Ishikawa (cell line): ENCODE measurements at regions not wholly inside any gene's neighbourhood (a gene's known extent, or its start where the extent isn't known, plus 50 kb on each side); places are given as distances from the start of the nearest gene placed in this dataset.

Source experiments
- CEBPB ChIP-seq: IDR thresholded peaks from 2 replicates; pipeline ENCODE4 v1.6.1; 2012
- CREB1 ChIP-seq: IDR thresholded peaks from 2 replicates; pipeline ENCODE4 v1.6.1; 2012; ENCODE audit warnings: low read depth
- EGR1 ChIP-seq: IDR thresholded peaks from 2 replicates; pipeline ENCODE4 v1.6.1; 2012
- EP300 ChIP-seq: IDR thresholded peaks from 2 replicates; pipeline ENCODE4 v1.6.1; 2012; ENCODE audit warnings: borderline replicate concordance
- FOXM1 ChIP-seq: IDR thresholded peaks from 2 replicates; pipeline ENCODE4 v1.6.1; 2012; ENCODE audit warnings: low read depth, borderline replicate concordance
- NFIC ChIP-seq: IDR thresholded peaks from 2 replicates; pipeline ENCODE4 v1.6.1; 2012
- RAD21 ChIP-seq: IDR thresholded peaks from 2 replicates; pipeline ENCODE4 v1.6.1; 2012; ENCODE audit warnings: low read depth
- TAF1 ChIP-seq: IDR thresholded peaks from 2 replicates; pipeline ENCODE4 v1.6.1; 2012; ENCODE audit warnings: low read depth, mild to moderate bottlenecking
- TCF12 ChIP-seq: IDR thresholded peaks from 2 replicates; pipeline ENCODE4 v1.6.1; 2012; ENCODE audit warnings: low read depth
- TEAD4 ChIP-seq: IDR thresholded peaks from 2 replicates; pipeline ENCODE4 v1.6.1; 2012
- YY1 ChIP-seq: IDR thresholded peaks from 2 replicates; pipeline ENCODE4 v1.6.1; 2012; ENCODE audit warnings: low read depth
- ZBTB7A ChIP-seq: IDR thresholded peaks from 2 replicates; pipeline ENCODE4 v1.6.1; 2012; ENCODE audit warnings: low read depth
- TF ChIP-seq, protein P1 (sequence below): IDR thresholded peaks from 2 replicates; pipeline ENCODE4 v1.6.1; 2012; ENCODE audit warnings: low read depth, mild to moderate bottlenecking
- TF ChIP-seq, protein P2 (sequence below): IDR thresholded peaks from 2 replicates; pipeline ENCODE4 v1.6.1; 2012
- TF ChIP-seq, protein P3 (sequence below): IDR thresholded peaks from 2 replicates; pipeline ENCODE4 v1.6.1; 2012

GRCh38 chr13:79621449-79621848 is 140.5 kb downstream of the NDFIP2 start:
- TF ChIP-seq ZBTB7A (no peak), NFIC (no peak), CEBPB (no peak), EGR1 (no peak), TEAD4 (no peak)
- TF ChIP-seq, protein P1, sequence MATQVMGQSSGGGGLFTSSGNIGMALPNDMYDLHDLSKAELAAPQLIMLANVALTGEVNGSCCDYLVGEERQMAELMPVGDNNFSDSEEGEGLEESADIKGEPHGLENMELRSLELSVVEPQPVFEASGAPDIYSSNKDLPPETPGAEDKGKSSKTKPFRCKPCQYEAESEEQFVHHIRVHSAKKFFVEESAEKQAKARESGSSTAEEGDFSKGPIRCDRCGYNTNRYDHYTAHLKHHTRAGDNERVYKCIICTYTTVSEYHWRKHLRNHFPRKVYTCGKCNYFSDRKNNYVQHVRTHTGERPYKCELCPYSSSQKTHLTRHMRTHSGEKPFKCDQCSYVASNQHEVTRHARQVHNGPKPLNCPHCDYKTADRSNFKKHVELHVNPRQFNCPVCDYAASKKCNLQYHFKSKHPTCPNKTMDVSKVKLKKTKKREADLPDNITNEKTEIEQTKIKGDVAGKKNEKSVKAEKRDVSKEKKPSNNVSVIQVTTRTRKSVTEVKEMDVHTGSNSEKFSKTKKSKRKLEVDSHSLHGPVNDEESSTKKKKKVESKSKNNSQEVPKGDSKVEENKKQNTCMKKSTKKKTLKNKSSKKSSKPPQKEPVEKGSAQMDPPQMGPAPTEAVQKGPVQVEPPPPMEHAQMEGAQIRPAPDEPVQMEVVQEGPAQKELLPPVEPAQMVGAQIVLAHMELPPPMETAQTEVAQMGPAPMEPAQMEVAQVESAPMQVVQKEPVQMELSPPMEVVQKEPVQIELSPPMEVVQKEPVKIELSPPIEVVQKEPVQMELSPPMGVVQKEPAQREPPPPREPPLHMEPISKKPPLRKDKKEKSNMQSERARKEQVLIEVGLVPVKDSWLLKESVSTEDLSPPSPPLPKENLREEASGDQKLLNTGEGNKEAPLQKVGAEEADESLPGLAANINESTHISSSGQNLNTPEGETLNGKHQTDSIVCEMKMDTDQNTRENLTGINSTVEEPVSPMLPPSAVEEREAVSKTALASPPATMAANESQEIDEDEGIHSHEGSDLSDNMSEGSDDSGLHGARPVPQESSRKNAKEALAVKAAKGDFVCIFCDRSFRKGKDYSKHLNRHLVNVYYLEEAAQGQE, result no peak
- TF ChIP-seq, protein P2, sequence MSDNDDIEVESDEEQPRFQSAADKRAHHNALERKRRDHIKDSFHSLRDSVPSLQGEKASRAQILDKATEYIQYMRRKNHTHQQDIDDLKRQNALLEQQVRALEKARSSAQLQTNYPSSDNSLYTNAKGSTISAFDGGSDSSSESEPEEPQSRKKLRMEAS, result no peak

DNA sequence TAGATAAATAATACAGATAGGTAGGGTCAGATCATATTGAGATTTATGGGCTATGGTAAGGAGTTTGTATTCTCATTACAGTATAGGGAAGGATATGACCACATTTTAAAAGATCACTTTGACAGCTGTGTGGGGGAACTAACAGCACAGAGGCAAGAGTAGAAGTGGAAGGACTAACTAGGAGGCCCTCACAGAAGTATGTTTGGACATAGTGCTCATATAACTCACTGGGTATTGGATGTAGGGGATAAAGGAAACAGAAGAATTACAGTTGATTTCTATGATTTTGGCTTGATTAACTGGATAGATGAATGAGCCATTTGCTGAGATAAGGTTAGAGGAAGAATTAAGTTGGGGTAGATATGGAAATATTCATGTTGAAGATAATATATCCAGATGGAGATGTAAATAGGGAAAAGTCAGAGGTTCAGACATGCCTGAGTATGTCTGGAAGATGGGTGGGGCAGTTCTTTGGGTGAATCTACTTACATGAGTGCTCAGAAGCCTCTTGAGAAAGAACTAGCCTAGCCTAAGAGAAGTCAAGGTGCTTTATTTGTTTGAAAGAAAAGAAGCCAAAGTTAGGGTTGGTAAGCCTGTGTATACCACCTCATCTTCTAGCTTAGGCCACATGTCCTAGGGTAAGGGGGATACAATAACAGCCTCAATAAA is 133.4 kb downstream of the NDFIP2 start:
- TF ChIP-seq ZBTB7A, result no peak
- no peak for TF ChIP-seq CREB1
- TF ChIP-seq EP300, result no peak
- TF ChIP-seq, protein P2, result no peak
- TF ChIP-seq, protein P3, sequence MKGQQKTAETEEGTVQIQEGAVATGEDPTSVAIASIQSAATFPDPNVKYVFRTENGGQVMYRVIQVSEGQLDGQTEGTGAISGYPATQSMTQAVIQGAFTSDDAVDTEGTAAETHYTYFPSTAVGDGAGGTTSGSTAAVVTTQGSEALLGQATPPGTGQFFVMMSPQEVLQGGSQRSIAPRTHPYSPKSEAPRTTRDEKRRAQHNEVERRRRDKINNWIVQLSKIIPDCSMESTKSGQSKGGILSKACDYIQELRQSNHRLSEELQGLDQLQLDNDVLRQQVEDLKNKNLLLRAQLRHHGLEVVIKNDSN, result no peak
- TF ChIP-seq TAF1, result no peak
- TF ChIP-seq TEAD4, result no peak
- no peak for TF ChIP-seq CEBPB
- TF ChIP-seq FOXM1, result no peak
- TF ChIP-seq EGR1, result no peak
- TF ChIP-seq, protein P1, result no peak
- TF ChIP-seq RAD21, result no peak
- no peak for TF ChIP-seq YY1
- no peak for TF ChIP-seq TCF12
- no peak for TF ChIP-seq NFIC

GRCh38 chr13:79612604-79613003 is 131.6 kb downstream of the NDFIP2 start:
- no peak for TF ChIP-seq EP300
